ENCODE measurements at regions not wholly inside any gene's neighbourhood (a gene's known extent, or its start where the extent isn't known, plus 50 kb on each side); places are given as distances from the start of the nearest gene placed in this dataset.

- Mint-ChIP-seq H3K9me3 (no peaks in the 10 kb centered on the region), H3K4me1 (peaks cover 12% of the 10 kb centered on the region), H3K27ac (no peak overlapping the region), H3K36me3 (no peaks in the 10 kb centered on the region), H3K27me3 (ENCODE audit: low read depth in 3 of 3) (peaks cover 2 to 5% (median 4%) of the 10 kb centered on the region in 3 donors), H3K4me3 (no peak overlapping the region)
- no peak for DNase-seq
- WGBS (ENCODE audit: insufficient coverage) = 70% methylated on average over 4 of the region's 7 CpGs
- no peaks in the 10 kb centered on the region for H3K36me3 ChIP-seq (replicated peaks in 1 of 2; ENCODE audit: control insufficient read depth in 1 of 2, insufficient read depth in 2 of 2, low read length in 2 of 2)
- TF ChIP-seq, protein P1, sequence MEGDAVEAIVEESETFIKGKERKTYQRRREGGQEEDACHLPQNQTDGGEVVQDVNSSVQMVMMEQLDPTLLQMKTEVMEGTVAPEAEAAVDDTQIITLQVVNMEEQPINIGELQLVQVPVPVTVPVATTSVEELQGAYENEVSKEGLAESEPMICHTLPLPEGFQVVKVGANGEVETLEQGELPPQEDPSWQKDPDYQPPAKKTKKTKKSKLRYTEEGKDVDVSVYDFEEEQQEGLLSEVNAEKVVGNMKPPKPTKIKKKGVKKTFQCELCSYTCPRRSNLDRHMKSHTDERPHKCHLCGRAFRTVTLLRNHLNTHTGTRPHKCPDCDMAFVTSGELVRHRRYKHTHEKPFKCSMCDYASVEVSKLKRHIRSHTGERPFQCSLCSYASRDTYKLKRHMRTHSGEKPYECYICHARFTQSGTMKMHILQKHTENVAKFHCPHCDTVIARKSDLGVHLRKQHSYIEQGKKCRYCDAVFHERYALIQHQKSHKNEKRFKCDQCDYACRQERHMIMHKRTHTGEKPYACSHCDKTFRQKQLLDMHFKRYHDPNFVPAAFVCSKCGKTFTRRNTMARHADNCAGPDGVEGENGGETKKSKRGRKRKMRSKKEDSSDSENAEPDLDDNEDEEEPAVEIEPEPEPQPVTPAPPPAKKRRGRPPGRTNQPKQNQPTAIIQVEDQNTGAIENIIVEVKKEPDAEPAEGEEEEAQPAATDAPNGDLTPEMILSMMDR (IDR thresholded peaks at IDR 0.05) = no peak
- no peak overlapping the region for H3K4me3 ChIP-seq (replicated peaks in 1 of 3; ENCODE audit: low read depth in 2 of 3, low read length in 3 of 3)
- peak overlapping the region; percentile 16 for H2AFZ ChIP-seq (ENCODE audit: insufficient read depth, low read depth, low read length, poor library complexity, severe bottlenecking)
- no peak overlapping the region for H3K4me2 ChIP-seq (replicated peaks; ENCODE audit: extremely low read depth, low read length, poor library complexity, severe bottlenecking)
- no peak overlapping the region for H3K27ac ChIP-seq (ENCODE audit: low read depth in 1 of 2, low read length in 2 of 2)
- H3K27me3 ChIP-seq (ENCODE audit: control insufficient read depth in 2 of 2, insufficient read depth in 2 of 2, low read length in 2 of 2) = no peaks in the 10 kb centered on the region
- no peaks in the 10 kb centered on the region for H4K20me1 ChIP-seq (ENCODE audit: insufficient read depth, low read length)
- H3K9me3 ChIP-seq (replicated peaks in 1 of 2; ENCODE audit: control insufficient read depth in 1 of 2, insufficient read depth in 1 of 2, low read length in 2 of 2) = no peaks in the 10 kb centered on the region
- no peaks in the 10 kb centered on the region for H3K4me1 ChIP-seq (ENCODE audit: control insufficient read depth in 1 of 2, insufficient read depth in 2 of 2, low read length in 2 of 2)
- intact Hi-C loops (cut with micrococcal nuclease) = no loop called here
- no peak overlapping the region for H3K9ac ChIP-seq (ENCODE audit: insufficient read depth, low read length, poor library complexity, severe bottlenecking)
- H3K79me2 ChIP-seq (ENCODE audit: insufficient read depth, low read length) = no peaks in the 10 kb centered on the region
Measured at GRCh38 chr4:159047478-159048165, 55.3 kb upstream of the RAPGEF2 start.

DNA sequence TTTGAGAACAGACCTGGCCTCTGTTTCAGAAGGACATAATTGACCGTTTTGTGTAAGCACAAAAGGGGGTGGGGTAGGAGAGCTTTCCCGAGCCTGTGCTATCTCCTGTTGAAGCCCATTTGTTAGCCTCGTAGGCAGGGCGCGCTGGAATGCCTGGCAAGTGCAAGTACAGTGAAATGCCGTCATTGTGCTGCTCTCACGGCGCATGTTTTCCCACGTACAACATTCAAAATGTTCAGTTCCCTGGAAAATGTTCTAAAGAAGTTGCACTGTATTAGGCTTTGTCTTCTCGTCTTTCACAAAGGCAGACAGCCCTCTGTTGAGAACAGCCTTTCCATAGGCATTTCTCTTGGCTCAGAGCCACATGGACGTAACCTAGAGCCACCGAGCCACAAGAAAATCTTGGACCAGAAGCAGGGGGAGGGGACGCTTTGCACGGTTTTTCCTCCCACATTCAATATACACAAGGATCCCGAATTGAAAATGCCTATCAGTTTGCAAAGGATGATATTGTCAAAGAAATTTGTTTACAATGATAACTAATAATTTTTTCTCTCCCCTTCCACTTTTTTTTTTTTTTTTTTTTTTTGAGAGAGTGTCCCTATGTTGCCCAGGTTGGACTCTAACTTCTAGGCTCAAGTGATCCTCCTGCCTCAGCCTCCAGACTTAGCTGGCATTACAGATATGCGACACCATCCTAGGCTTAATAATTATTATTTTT, 54.6 kb upstream of the RAPGEF2 start:
- WGBS (ENCODE audit: insufficient coverage) = 92% methylated on average over 10 of the region's 16 CpGs
- Histone ChIP-seq H3K9ac (ENCODE audit: insufficient read depth, low read length, poor library complexity, severe bottlenecking) (no peak overlapping the region), H4K20me1 (ENCODE audit: insufficient read depth, low read length) (no peaks in the 10 kb centered on the region), H3K27me3 (ENCODE audit: control insufficient read depth in 2 of 2, insufficient read depth in 2 of 2, low read length in 2 of 2) (no peaks in the 10 kb centered on the region), H3K36me3 (replicated peaks in 1 of 2; ENCODE audit: control insufficient read depth in 1 of 2, insufficient read depth in 2 of 2, low read length in 2 of 2) (no peaks in the 10 kb centered on the region), H3K4me1 (ENCODE audit: control insufficient read depth in 1 of 2, insufficient read depth in 2 of 2, low read length in 2 of 2) (no peaks in the 10 kb centered on the region), H3K9me3 (replicated peaks in 1 of 2; ENCODE audit: control insufficient read depth in 1 of 2, insufficient read depth in 1 of 2, low read length in 2 of 2) (no peaks in the 10 kb centered on the region), H3K4me3 (replicated peaks in 1 of 3; ENCODE audit: low read depth in 2 of 3, low read length in 3 of 3) (no peak overlapping the region), H2AFZ (ENCODE audit: insufficient read depth, low read depth, low read length, poor library complexity, severe bottlenecking) (no peak overlapping the region), H3K4me2 (replicated peaks; ENCODE audit: extremely low read depth, low read length, poor library complexity, severe bottlenecking) (no peak overlapping the region), H3K27ac (ENCODE audit: low read depth in 1 of 2, low read length in 2 of 2) (no peak overlapping the region), H3K79me2 (ENCODE audit: insufficient read depth, low read length) (no peaks in the 10 kb centered on the region)
- Mint-ChIP-seq H3K27me3 (ENCODE audit: low read depth in 3 of 3) (peaks cover 0 to 5% (median 4%) of the 10 kb centered on the region in 3 donors), H3K4me1 (peaks cover 12% of the 10 kb centered on the region), H3K36me3 (no peaks in the 10 kb centered on the region), H3K9me3 (no peaks in the 10 kb centered on the region), H3K4me3 (no peak overlapping the region), H3K27ac (no peak overlapping the region)
- DNase-seq = no peak
- intact Hi-C loops (cut with micrococcal nuclease) = no loop called here
- TF ChIP-seq, protein P1 (IDR thresholded peaks at IDR 0.05) = no peak
